GM20000 (cell line): ENCODE measurements at regions not wholly inside any gene's neighbourhood (a gene's known extent, or its start where the extent isn't known, plus 50 kb on each side); places are given as distances from the start of the nearest gene placed in this dataset.

Source experiments
- DNase-seq: peaks from one replicate; pipeline ENCODE4 v3.0.0; 2012; ENCODE audit warnings: low spot score
- CTCF ChIP-seq: IDR thresholded peaks from 2 replicates; pipeline ENCODE4 v1.5.1; 2012; ENCODE audit warnings: mild to moderate bottlenecking, control low read depth; ENCODE audit errors: extremely low read depth, missing control alignments

GRCh38 chr19:28846094-28846812 is 366.7 kb downstream of the UQCRFS1 start:
- no peak for DNase-seq
- TF ChIP-seq CTCF: no peak

DNA sequence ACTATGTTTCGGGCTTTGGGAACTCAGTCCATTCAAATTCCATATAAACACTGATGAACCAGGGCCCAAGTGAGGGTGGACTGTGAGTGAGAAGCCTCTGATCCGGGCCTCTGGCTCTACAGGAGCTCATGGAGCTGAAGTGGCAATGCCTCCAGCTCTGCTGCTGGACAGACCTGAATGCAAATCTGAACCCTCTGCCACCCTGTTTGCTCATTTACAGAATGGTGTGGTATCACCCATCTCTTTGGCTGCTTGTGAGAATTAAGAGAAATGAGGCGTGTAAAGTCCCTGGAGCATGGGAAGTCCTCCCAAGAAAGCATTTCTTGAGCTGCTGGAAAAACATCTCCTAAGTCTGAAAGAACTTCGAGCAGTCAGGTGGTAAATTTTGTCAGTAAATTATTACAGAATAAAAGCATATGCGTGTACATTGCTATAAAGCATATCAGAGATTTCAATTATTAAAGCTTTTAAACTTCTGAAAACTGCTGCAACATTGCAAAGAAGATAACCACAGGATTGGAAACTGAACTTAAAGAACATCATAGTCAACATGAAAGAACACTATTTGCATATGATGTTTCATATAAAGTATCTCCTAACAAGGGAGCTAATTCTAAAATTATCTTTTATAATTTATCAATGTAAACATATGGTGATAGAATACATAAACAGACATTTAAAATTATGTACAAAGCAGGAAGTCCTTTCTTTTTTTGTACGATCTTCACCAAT is 369.0 kb downstream of the UQCRFS1 start:
- no peak for DNase-seq
- no peak for TF ChIP-seq CTCF

DNA sequence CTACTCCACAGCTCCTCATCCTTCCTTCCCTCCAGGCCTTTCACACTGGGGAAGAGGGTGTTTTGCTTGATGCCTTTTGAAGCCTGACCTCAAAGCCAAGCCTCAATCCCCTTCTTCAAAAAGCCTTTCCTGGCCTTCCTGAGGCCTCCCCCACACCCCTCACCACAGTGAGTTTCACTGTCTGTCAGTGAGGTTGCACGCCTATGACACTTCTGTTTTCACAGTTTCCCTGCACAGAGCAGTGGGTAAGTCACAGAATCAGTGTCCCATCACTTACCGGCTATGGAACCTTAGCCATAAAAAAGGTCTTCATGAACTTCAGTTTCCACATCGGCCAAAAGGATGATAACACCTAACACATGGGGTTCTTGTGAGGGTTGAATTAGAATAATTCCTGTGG is 371.4 kb downstream of the UQCRFS1 start:
- DNase-seq: no peak
- TF ChIP-seq CTCF: no peak

- TF ChIP-seq CTCF: no peak
- no peak for DNase-seq
Measured at GRCh38 chr19:28840891-28841290, 372.1 kb downstream of the UQCRFS1 start.

- TF ChIP-seq CTCF: no peak
- no peak for DNase-seq
Measured at GRCh38 chr19:28839455-28839854, 373.5 kb downstream of the UQCRFS1 start.

- TF ChIP-seq CTCF: no peak
- DNase-seq: no peak
Measured at GRCh38 chr19:28838909-28839308, 374.0 kb downstream of the UQCRFS1 start.

- no peak for DNase-seq
- no peak for TF ChIP-seq CTCF
Measured at GRCh38 chr19:28836421-28836820, 376.5 kb downstream of the UQCRFS1 start.
